ENCODE measurements at regions not wholly inside any gene's neighbourhood (a gene's known extent, or its start where the extent isn't known, plus 50 kb on each side); places are given as distances from the start of the nearest gene placed in this dataset.
"Not testable (repeated sequence)": the region's sequence is repeated elsewhere in the genome, so short reads cannot be mapped to it uniquely, and the experiment has no call there.

GRCh38 chr9:18037981-18038380, 436.0 kb upstream of the ADAMTSL1 start:
- DNase-seq, result no peak

GRCh38 chr9:18040327-18040726, 433.6 kb upstream of the ADAMTSL1 start:
- no peak for DNase-seq

GRCh38 chr9:18043978-18044377, 430.0 kb upstream of the ADAMTSL1 start:
- no peak for DNase-seq

GRCh38 chr9:18045326-18045725, 428.6 kb upstream of the ADAMTSL1 start:
- no peak for DNase-seq

- no peak for DNase-seq
Measured at GRCh38 chr9:18046068-18046467, 427.9 kb upstream of the ADAMTSL1 start.

GRCh38 chr9:18051638-18052037, 422.3 kb upstream of the ADAMTSL1 start:
- no peak for DNase-seq

- no peak for DNase-seq
Measured at GRCh38 chr9:18052060-18052459, 421.9 kb upstream of the ADAMTSL1 start.

- DNase-seq, result no peak
Measured at GRCh38 chr9:18056269-18056992, 417.5 kb upstream of the ADAMTSL1 start.

GRCh38 chr9:18056993-18057369, 417.0 kb upstream of the ADAMTSL1 start:
- no peak for DNase-seq

- DNase-seq, result no peak
Measured at GRCh38 chr9:18058564-18059442, 415.1 kb upstream of the ADAMTSL1 start.

GRCh38 chr9:18059447-18059846, 414.5 kb upstream of the ADAMTSL1 start:
- no peak for DNase-seq

GRCh38 chr9:18060269-18060934, 413.6 kb upstream of the ADAMTSL1 start:
- no peak for DNase-seq

- no peak for DNase-seq
Measured at GRCh38 chr9:18061332-18061731, 412.6 kb upstream of the ADAMTSL1 start.

- no peak for DNase-seq
Measured at GRCh38 chr9:18061856-18062255, 412.1 kb upstream of the ADAMTSL1 start.

- DNase-seq, result no peak
Measured at GRCh38 chr9:18063856-18064390, 410.0 kb upstream of the ADAMTSL1 start.

GRCh38 chr9:18066608-18067007, 407.3 kb upstream of the ADAMTSL1 start:
- DNase-seq, result not testable (repeated sequence)

- no peak for DNase-seq
Measured at GRCh38 chr9:18067548-18068120, 406.3 kb upstream of the ADAMTSL1 start.

GRCh38 chr9:18068900-18069299, 405.1 kb upstream of the ADAMTSL1 start:
- DNase-seq, result no peak

- no peak for DNase-seq
Measured at GRCh38 chr9:18071651-18072060, 402.3 kb upstream of the ADAMTSL1 start.

- no peak for DNase-seq
Measured at GRCh38 chr9:18073002-18073401, 401.0 kb upstream of the ADAMTSL1 start.

GRCh38 chr9:18074041-18074440, 399.9 kb upstream of the ADAMTSL1 start:
- DNase-seq, result no peak

GRCh38 chr9:18075253-18075952, 398.6 kb upstream of the ADAMTSL1 start:
- no peak for DNase-seq
